Tibial nerve (tissue), 4 donors: ENCODE measurements at regions not wholly inside any gene's neighbourhood (a gene's known extent, or its start where the extent isn't known, plus 50 kb on each side); places are given as distances from the start of the nearest gene placed in this dataset.

Experiments used
- CTCF ChIP-seq, 5 experiments: fragments of 200-600 bp in 3 of 5; fragments of 450-650 bp in 2 of 5; sonication (generic) in 3 of 5; IDR thresholded peaks; one replicate each; pipeline ENCODE4 v1.5.1; 2016 to 2019; ENCODE audit warnings: antibody characterized with exemption in 5 of 5, mild to moderate bottlenecking in 3 of 5, moderate library complexity in 2 of 5
- EP300 ChIP-seq, 2 donors: sonication (generic); formaldehyde crosslinking; IDR thresholded peaks; one replicate each; pipeline ENCODE4 v1.6.1; 2017; ENCODE audit warnings: antibody characterized with exemption in 2 of 2, mild to moderate bottlenecking in 1 of 2
- POLR2A ChIP-seq, 2 donors: fragments of 450-650 bp; IDR thresholded peaks; one replicate each; pipeline ENCODE4 v1.6.1; 2017; ENCODE audit warnings: antibody characterized with exemption in 2 of 2, mild to moderate bottlenecking in 2 of 2, moderate library complexity in 2 of 2

- TF ChIP-seq CTCF (IDR thresholded peaks at IDR 0.05) (no peak), POLR2A (IDR thresholded peaks at IDR 0.05) (no peak), EP300 (IDR thresholded peaks at IDR 0.05) (no peak)
These were observed 130.6 kb downstream of the URB2 start for GRCh38 chr1:229756666-229757065.
